G401 (cell line): ENCODE measurements at regions not wholly inside any gene's neighbourhood (a gene's known extent, or its start where the extent isn't known, plus 50 kb on each side); places are given as distances from the start of the nearest gene placed in this dataset.
"Not testable (repeated sequence)": the region's sequence is repeated elsewhere in the genome, so short reads cannot be mapped to it uniquely, and the experiment has no call there.

Experiments
- DNase-seq: peaks from one replicate; pipeline ENCODE4 v3.0.0-alpha.2; 2015; ENCODE audit warnings: low spot score
- in situ Hi-C: cut with HindIII; loops from 2 replicates; pipeline ENCODE4 v1.10.0; 2016; ENCODE audit warnings: low sequenced_read_pairs, mixed read lengths

- in situ Hi-C loops, DNase-seq: not testable (repeated sequence)
These were observed 80.6 kb upstream of the ST3GAL5 start for GRCh38 chr2:85969367-85969766.

GRCh38 chr2:85965770-85966169 is 77.0 kb upstream of the ST3GAL5 start:
- in situ Hi-C loops, DNase-seq: not testable (repeated sequence)

GRCh38 chr2:85963747-85964418 is 75.1 kb upstream of the ST3GAL5 start:
- in situ Hi-C loops, DNase-seq: not testable (repeated sequence)

- in situ Hi-C loops: no loop called here
- DNase-seq: no peak
These were observed 74.3 kb upstream of the ST3GAL5 start for GRCh38 chr2:85963068-85963467.

- in situ Hi-C loops: no loop called here
- DNase-seq: no peak
These were observed 73.0 kb upstream of the ST3GAL5 start for GRCh38 chr2:85961754-85962153.

- in situ Hi-C loops: no loop called here
- no peak for DNase-seq
These were observed 72.3 kb upstream of the ST3GAL5 start for GRCh38 chr2:85961053-85961452.

- DNase-seq: peak; percentile 32
- in situ Hi-C loops: no loop called here
These were observed 71.0 kb upstream of the ST3GAL5 start for GRCh38 chr2:85959826-85960225.

GRCh38 chr2:85959185-85959584 is 70.4 kb upstream of the ST3GAL5 start:
- in situ Hi-C loops: no loop called here
- DNase-seq: peak; percentile 50

GRCh38 chr2:85958731-85959130 is 69.9 kb upstream of the ST3GAL5 start:
- in situ Hi-C loops: no loop called here
- no peak for DNase-seq

GRCh38 chr2:85957256-85957655 is 68.5 kb upstream of the ST3GAL5 start:
- peak; percentile 59 for DNase-seq
- in situ Hi-C loops: no loop called here

GRCh38 chr2:85956646-85957039 is 67.9 kb upstream of the ST3GAL5 start:
- in situ Hi-C loops: no loop called here
- no peak for DNase-seq

- in situ Hi-C loops: no loop called here
- DNase-seq: peak; percentile 40
These were observed 66.0 kb upstream of the ST3GAL5 start for GRCh38 chr2:85954590-85955458.

- no peak for DNase-seq
- in situ Hi-C loops: no loop called here
These were observed 65.4 kb upstream of the ST3GAL5 start for GRCh38 chr2:85954192-85954589.

GRCh38 chr2:85953476-85953875 is 64.7 kb upstream of the ST3GAL5 start:
- no peak for DNase-seq
- in situ Hi-C loops: no loop called here

GRCh38 chr2:85952196-85952734 is 63.5 kb upstream of the ST3GAL5 start:
- in situ Hi-C loops: no loop called here
- DNase-seq: no peak

GRCh38 chr2:85951351-85952067 is 62.7 kb upstream of the ST3GAL5 start:
- no peak for DNase-seq
- in situ Hi-C loops: no loop called here

GRCh38 chr2:85950743-85951142 is 62.0 kb upstream of the ST3GAL5 start:
- DNase-seq: no peak
- in situ Hi-C loops: no loop called here

- in situ Hi-C loops: no loop called here
These were observed 60.5 kb upstream of the ST3GAL5 start for GRCh38 chr2:85949280-85949679.

GRCh38 chr2:85947593-85947992 is 58.8 kb upstream of the ST3GAL5 start:
- in situ Hi-C loops: no loop called here
- no peak for DNase-seq

More at GRCh38 chr2:85949280-85949679, 60.5 kb upstream of the ST3GAL5 start:
- DNase-seq: no peak

- DNase-seq: peak; percentile 65
- in situ Hi-C loops: no loop called here
These were observed 56.8 kb upstream of the ST3GAL5 start for GRCh38 chr2:85945586-85945985.
